HCT116 (cell line): ENCODE measurements at regions not wholly inside any gene's neighbourhood (a gene's known extent, or its start where the extent isn't known, plus 50 kb on each side); places are given as distances from the start of the nearest gene placed in this dataset.

Experiments used
- ATAC-seq: fragments of 200-7000 bp; cut with Tn5 transposase; 2 replicates; pipeline ENCODE4 v1.9.1; 2020; ENCODE audit warnings: mild to moderate bottlenecking, moderate library complexity
- BruUV-seq: library from RNA; stranded (reverse); fragments of 400-500 nt; replicated peaks from 2 replicates; lab custom pipeline; 2021; lab: Mats Ljungman, UMichigan
- CTCF ChIA-PET: fragments of 300-600 bp; sonication (Branson Sonifier 250); formaldehyde crosslinking; loops from one replicate; lab custom pipeline; 2021; ENCODE audit warnings: antibody characterized with exemption; lab: Charles Lee
- POLR2A ChIA-PET: fragments of 300-600, 350-600 bp; sonication (Branson Sonifier 250); formaldehyde crosslinking; loops from one replicate; lab custom pipeline; 2021; ENCODE audit warnings: antibody characterized with exemption; lab: Charles Lee
- RAD21 ChIA-PET, 2 experiments: fragments of 300-600 bp; sonication (Branson Sonifier 250); formaldehyde crosslinking; loops; one replicate each; lab custom pipeline; 2023; ENCODE audit warnings: low total read pairs in 2 of 2; ENCODE audit not compliant: uncharacterized antibody in 2 of 2, unreplicated experiment in 2 of 2, low non-redundant PET in 1 of 2; lab: Charles Lee
- DNase-seq: peaks from one replicate; pipeline ENCODE4 v3.0.0-alpha.2; 2010; ENCODE audit warnings: low read depth, low spot score
- H2AFZ ChIP-seq: fragments of 200-600 bp; shearing (Covaris generic), sonication (generic); 2 replicates; pipeline ENCODE4 v1.6.1; 2017; ENCODE audit warnings: low read depth, mixed run types, mixed read lengths, antibody characterized with exemption, low read length; ENCODE audit not compliant: poor library complexity, severe bottlenecking
- H3K27ac ChIP-seq: 2 replicates; pipeline ENCODE4 v1.5.1; 2012; ENCODE audit warnings: low read depth, low read length
- H3K27me3 ChIP-seq: fragments of 200-600 bp; sonication (generic); 2 replicates; pipeline ENCODE4 v1.6.1; 2016; ENCODE audit warnings: mixed run types, low read length, mixed read lengths; ENCODE audit not compliant: insufficient read depth
- H3K36me3 ChIP-seq, 2 experiments: fragments of 200-500 bp in 1 of 2; fragments of 200-600 bp in 1 of 2; sonication (Bioruptor generic) in 1 of 2; sonication (generic) in 1 of 2; 2 replicates each; pipeline versions ENCODE4 v1.5.1 to v1.6.1; 2014 to 2016; ENCODE audit warnings: low read length in 2 of 2, inconsistent platforms in 1 of 2, mixed read lengths in 1 of 2, mixed run types in 1 of 2; ENCODE audit not compliant: insufficient read depth in 2 of 2, control insufficient read depth in 1 of 2
- H3K4me1 ChIP-seq, 2 experiments: fragments of 200-600 bp in 1 of 2; sonication (generic) in 1 of 2; 2 replicates each; pipeline versions ENCODE4 v1.5.1 to v1.6.1; 2012 to 2017; ENCODE audit warnings: low read length in 2 of 2, inconsistent platforms in 1 of 2, mild to moderate bottlenecking in 1 of 2, mixed read lengths in 1 of 2, mixed run types in 1 of 2, moderate library complexity in 1 of 2; ENCODE audit not compliant: insufficient read depth in 2 of 2, control insufficient read depth in 1 of 2
- H3K4me2 ChIP-seq: fragments of 200-600 bp; sonication (generic); 2 replicates; pipeline ENCODE4 v1.6.1; 2017; ENCODE audit warnings: mixed run types, low read length, mixed read lengths
- H3K4me3 ChIP-seq, 2 experiments: fragments of 200-600 bp in 1 of 2; sonication (generic) in 1 of 2; replicated peaks in 1 of 2; 2 replicates each; pipeline ENCODE4 v1.5.1; 2011 to 2016; ENCODE audit warnings: low read length in 2 of 2, control low read depth in 1 of 2, low read depth in 1 of 2, mild to moderate bottlenecking in 1 of 2, mixed read lengths in 1 of 2, mixed run types in 1 of 2
- H3K79me2 ChIP-seq: fragments of 200-600 bp; sonication (generic); 2 replicates; pipeline ENCODE4 v1.6.1; 2017; ENCODE audit warnings: mild to moderate bottlenecking, mixed run types, low read length, moderate library complexity, mixed read lengths; ENCODE audit not compliant: insufficient read depth
- H3K9ac ChIP-seq: fragments of 200-600 bp; sonication (generic); 2 replicates; pipeline ENCODE4 v1.6.1; 2016; ENCODE audit warnings: low read length, mixed read lengths
- H3K9me2 ChIP-seq: fragments of 200-600 bp; sonication (generic), shearing (Covaris generic); 2 replicates; pipeline ENCODE4 v1.6.1; 2017; ENCODE audit warnings: mixed run types, mild to moderate bottlenecking, moderate library complexity; ENCODE audit not compliant: insufficient read depth
- H3K9me3 ChIP-seq, 2 experiments: fragments of 200-500 bp in 1 of 2; fragments of 200-600 bp in 1 of 2; sonication (Bioruptor generic) in 1 of 2; sonication (generic) in 1 of 2; 2 replicates each; pipeline ENCODE4 v1.6.1; 2014 to 2017; ENCODE audit warnings: low read length in 2 of 2, mixed read lengths in 2 of 2, inconsistent platforms in 1 of 2, low read depth in 1 of 2, mild to moderate bottlenecking in 1 of 2, mixed run types in 1 of 2, moderate library complexity in 1 of 2; ENCODE audit not compliant: control insufficient read depth in 1 of 2, insufficient read depth in 1 of 2
- H4K20me1 ChIP-seq: fragments of 200-600 bp; sonication (generic), shearing (Covaris generic); 2 replicates; pipeline ENCODE4 v1.6.1; 2017; ENCODE audit warnings: mixed run types, mild to moderate bottlenecking, moderate library complexity; ENCODE audit not compliant: insufficient read depth
- ATF3 ChIP-seq: IDR thresholded peaks from 2 replicates; pipeline ENCODE4 v1.6.1; 2012
- CBX3 ChIP-seq: IDR thresholded peaks from 2 replicates; pipeline ENCODE4 v1.6.1; 2012; ENCODE audit warnings: low read depth
- EGR1 ChIP-seq: IDR thresholded peaks from 2 replicates; pipeline ENCODE4 v1.6.1; 2012; ENCODE audit warnings: low read depth
- EZH2phosphoT487 ChIP-seq: fragments of 200-600 bp; IDR thresholded peaks from 2 replicates; pipeline ENCODE4 v1.6.1; 2018; ENCODE audit warnings: antibody characterized with exemption, borderline replicate concordance
- FOSL1 ChIP-seq: IDR thresholded peaks from 2 replicates; pipeline ENCODE4 v1.6.1; 2012; ENCODE audit warnings: low read depth
- JUND ChIP-seq: IDR thresholded peaks from 2 replicates; pipeline ENCODE4 v1.6.1; 2012
- MAX ChIP-seq: IDR thresholded peaks from 2 replicates; pipeline ENCODE4 v1.6.1; 2012
- POLR2A ChIP-seq: IDR thresholded peaks from 2 replicates; pipeline ENCODE4 v1.7.0; 2011; ENCODE audit warnings: borderline replicate concordance; ENCODE audit not compliant: insufficient read depth, insufficient read length; ENCODE audit errors: extremely low read depth
- RAD21 ChIP-seq: IDR thresholded peaks from 2 replicates; pipeline ENCODE4 v1.6.1; 2012; ENCODE audit warnings: low read depth, mild to moderate bottlenecking
- SIN3A ChIP-seq: IDR thresholded peaks from 2 replicates; pipeline ENCODE4 v1.6.1; 2012; ENCODE audit warnings: low read depth
- SP1 ChIP-seq: IDR thresholded peaks from 2 replicates; pipeline ENCODE4 v1.6.1; 2012; ENCODE audit warnings: low read depth
- TCF7L2 ChIP-seq: IDR thresholded peaks from 2 replicates; pipeline ENCODE4 v1.7.0; 2011; ENCODE audit warnings: borderline replicate concordance, inconsistent platforms; ENCODE audit not compliant: insufficient read depth, insufficient read length; ENCODE audit errors: extremely low read depth
- YY1 ChIP-seq: IDR thresholded peaks from 2 replicates; pipeline ENCODE4 v1.6.1; 2011; ENCODE audit warnings: low read length, low read depth, moderate library complexity, mild to moderate bottlenecking; ENCODE audit not compliant: insufficient replicate concordance; ENCODE audit errors: extremely low read depth
- ZBTB33 ChIP-seq: IDR thresholded peaks from 2 replicates; pipeline ENCODE4 v1.6.1; 2011; ENCODE audit warnings: mild to moderate bottlenecking, low read length, moderate library complexity; ENCODE audit not compliant: insufficient replicate concordance; ENCODE audit errors: extremely low read depth
- intact Hi-C: fragments of 100-400 bp; cut with micrococcal nuclease; formaldehyde crosslinking; loops from 2 replicates; pipeline ENCODE4 v1.10.0; 2022

- BruUV-seq, result no TSS peak
- no peaks in the 10 kb centered on the region for H3K79me2 ChIP-seq
- H3K4me2 ChIP-seq, result no peak overlapping the region
- ATAC-seq (no peak), DNase-seq (no peak)
- H3K9me3 ChIP-seq, result peaks cover 0 to 13% of the 10 kb centered on the region in 2 experiments; a peak in 1 of 4 replicates
- no peak overlapping the region for H3K27ac ChIP-seq
- no peak overlapping the region for H3K4me3 ChIP-seq
- ChIA-PET RAD21 (no interaction called here), POLR2A (no interaction called here), CTCF (no interaction called here)
- no peak overlapping the region for H2AFZ ChIP-seq
- H3K27me3 ChIP-seq, result no peaks in the 10 kb centered on the region
- no peaks in the 10 kb centered on the region for H3K4me1 ChIP-seq
- no peak for TF ChIP-seq RAD21
- TF ChIP-seq FOSL1, result no peak
- TF ChIP-seq EGR1, result no peak
- no peak for TF ChIP-seq TCF7L2
- no peak for TF ChIP-seq POLR2A
- no peak for TF ChIP-seq SIN3A
- TF ChIP-seq ZBTB33, result no peak
- no peak for TF ChIP-seq YY1
- no peak for TF ChIP-seq ATF3
- TF ChIP-seq SP1, result no peak
- no peak for TF ChIP-seq JUND
- no peak for TF ChIP-seq MAX
- no peak for TF ChIP-seq CBX3
- TF ChIP-seq EZH2phosphoT487, result no peak
- H3K36me3 ChIP-seq, result no peaks in the 10 kb centered on the region; a peak in 1 of 4 replicates
- intact Hi-C loops, result no loop called here
- H3K9me2 ChIP-seq, result no peaks in the 10 kb centered on the region
- no peaks in the 10 kb centered on the region for H4K20me1 ChIP-seq
- no peak overlapping the region for H3K9ac ChIP-seq
Measured at GRCh38 chr5:93845376-93845775, 104.0 kb upstream of the POU5F2 start.
